Endodermal cell (in vitro differentiated cells): ENCODE measurements at regions not wholly inside any gene's neighbourhood (a gene's known extent, or its start where the extent isn't known, plus 50 kb on each side); places are given as distances from the start of the nearest gene placed in this dataset.

Experiments used
- DNase-seq: peaks from one replicate; pipeline ENCODE4 v3.0.0-alpha.2; 2017
- H3K27ac ChIP-seq: 2 replicates; pipeline ENCODE4 v1.5.1; 2013; ENCODE audit warnings: mild to moderate bottlenecking, low read depth, low read length, moderate library complexity
- H3K27me3 ChIP-seq: 2 replicates; pipeline ENCODE4 v1.6.1; 2013; ENCODE audit warnings: mild to moderate bottlenecking, low read length, moderate library complexity; ENCODE audit not compliant: insufficient read depth, control insufficient read depth, poor library complexity, severe bottlenecking
- H3K36me3 ChIP-seq: 2 replicates; pipeline ENCODE4 v1.7.0; 2013; ENCODE audit warnings: mild to moderate bottlenecking, low read length, moderate library complexity; ENCODE audit not compliant: control insufficient read depth, insufficient read depth
- H3K4me1 ChIP-seq: one replicate; pipeline ENCODE4 v1.7.0; 2013; ENCODE audit warnings: low read length; ENCODE audit not compliant: control insufficient read depth, insufficient read depth
- H3K4me3 ChIP-seq: 2 replicates; pipeline ENCODE4 v1.5.1; 2013; ENCODE audit warnings: mild to moderate bottlenecking, low read length, moderate library complexity
- H3K9ac ChIP-seq: 2 replicates; pipeline ENCODE4 v1.6.1; 2013; ENCODE audit warnings: mild to moderate bottlenecking, low read length, moderate library complexity; ENCODE audit not compliant: poor library complexity, severe bottlenecking; ENCODE audit errors: extremely low read depth
- H3K9me3 ChIP-seq: 2 replicates; pipeline ENCODE4 v1.6.1; 2013; ENCODE audit warnings: mild to moderate bottlenecking, low read length, moderate library complexity; ENCODE audit not compliant: control insufficient read depth
- H3K27ac Mint-ChIP-seq: 2 replicates; pipeline ENCODE4 v1.8.0; 2020; ENCODE audit warnings: mixed read lengths
- H3K27me3 Mint-ChIP-seq: 2 replicates; pipeline ENCODE4 v1.8.0; 2021; ENCODE audit warnings: mild to moderate bottlenecking, mixed read lengths; ENCODE audit not compliant: insufficient read depth
- H3K36me3 Mint-ChIP-seq: 2 replicates; pipeline ENCODE4 v1.8.0; 2020; ENCODE audit warnings: low read depth, mixed read lengths
- H3K4me1 Mint-ChIP-seq: 2 replicates; pipeline ENCODE4 v1.8.0; 2020; ENCODE audit warnings: mixed read lengths
- H3K4me3 Mint-ChIP-seq: 2 replicates; pipeline ENCODE4 v1.8.0; 2020; ENCODE audit warnings: mild to moderate bottlenecking, moderate library complexity, mixed read lengths
- H3K9me3 Mint-ChIP-seq: 2 replicates; pipeline ENCODE4 v1.8.0; 2020; ENCODE audit warnings: mild to moderate bottlenecking, mixed read lengths
- CTCF ChIP-seq: fragments of 200-600 bp; sonication (generic); conservative IDR thresholded peaks from 2 replicates; pipeline ENCODE4 v1.5.0; 2021; ENCODE audit warnings: antibody characterized with exemption, mild to moderate bottlenecking
- WGBS, 2 experiments: methylation state at CpG; one replicate each; pipeline versions ENCODE4 v1.1.5 to v1.1.7; 2013; ENCODE audit warnings: missing lambda C conversion rate in 2 of 2, mixed read lengths in 1 of 2; ENCODE audit not compliant: insufficient coverage in 1 of 2, insufficient read length in 1 of 2; 5-methylcytosine and 5-hydroxymethylcytosine counted together

- H3K27me3 ChIP-seq, result no peaks in the 10 kb centered on the region
- H3K9ac ChIP-seq, result no peak overlapping the region
- TF ChIP-seq CTCF, result no peak
- Mint-ChIP-seq H3K4me3 (no peak overlapping the region), H3K36me3 (no peaks in the 10 kb centered on the region), H3K27ac (no peak overlapping the region), H3K27me3 (peaks cover 16% of the 10 kb centered on the region), H3K9me3 (no peaks in the 10 kb centered on the region), H3K4me1 (peaks cover 6% of the 10 kb centered on the region)
- H3K9me3 ChIP-seq, result no peaks in the 10 kb centered on the region
- DNase-seq, result no peak
- no peak overlapping the region for H3K27ac ChIP-seq
- H3K36me3 ChIP-seq, result no peaks in the 10 kb centered on the region
- H3K4me1 ChIP-seq, result no peaks in the 10 kb centered on the region
- 92 to 96% methylated on average over 4 of the region's 4 CpGs for WGBS, 2 experiments
- no peak overlapping the region for H3K4me3 ChIP-seq
Observed at GRCh38 chr6:3619800-3620199, 131.7 kb downstream of the PXDC1 start.

GRCh38 chr6:3619201-3619600 is 132.3 kb downstream of the PXDC1 start:
- no peaks in the 10 kb centered on the region for H3K9me3 Mint-ChIP-seq
- Histone ChIP-seq H3K27me3 (no peaks in the 10 kb centered on the region), H3K9ac (no peak overlapping the region), H3K9me3 (no peaks in the 10 kb centered on the region), H3K27ac (no peak overlapping the region), H3K4me3 (no peak overlapping the region), H3K4me1 (no peaks in the 10 kb centered on the region), H3K36me3 (no peaks in the 10 kb centered on the region)
- 89 to 100% methylated on average over 2 to 7 of the region's 7 CpGs for WGBS, 2 experiments
- no peak for TF ChIP-seq CTCF
- peaks cover 3% of the 10 kb centered on the region for H3K4me1 Mint-ChIP-seq
- H3K27ac Mint-ChIP-seq, result no peak overlapping the region
- no peak overlapping the region for H3K4me3 Mint-ChIP-seq
- H3K36me3 Mint-ChIP-seq, result no peaks in the 10 kb centered on the region
- peaks cover 16% of the 10 kb centered on the region for H3K27me3 Mint-ChIP-seq
- DNase-seq, result no peak

DNA sequence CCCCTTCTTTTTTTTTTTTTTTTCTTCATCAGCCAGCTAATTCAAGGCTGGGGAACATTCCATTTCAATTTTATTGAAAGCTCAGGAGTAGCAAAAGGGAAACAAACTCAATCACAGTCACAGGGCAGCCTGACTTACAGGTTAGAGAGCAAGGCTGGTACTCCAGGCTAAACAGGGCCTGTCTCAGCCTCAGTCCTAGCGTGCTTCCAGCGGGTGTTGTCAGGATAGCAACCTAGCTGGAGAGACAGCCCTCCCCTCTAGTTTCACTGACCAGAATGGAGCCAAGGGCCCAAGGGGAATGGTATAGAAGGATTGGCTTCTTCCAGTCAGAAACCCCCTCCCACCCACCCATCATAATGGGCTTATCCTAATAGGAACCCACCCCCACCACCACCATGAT is 132.9 kb downstream of the PXDC1 start:
- no peak for DNase-seq
- no peak overlapping the region for H3K27ac Mint-ChIP-seq
- peaks cover 13% of the 10 kb centered on the region for H3K27me3 Mint-ChIP-seq
- H3K4me3 Mint-ChIP-seq, result no peak overlapping the region
- no peak for TF ChIP-seq CTCF
- no peak overlapping the region for H3K27ac ChIP-seq
- H3K9me3 ChIP-seq, result no peaks in the 10 kb centered on the region
- no peaks in the 10 kb centered on the region for H3K27me3 ChIP-seq
- WGBS, 2 experiments, result 100% methylated on average over 2 of the region's 2 CpGs; no CpG with 5 or more reads in 1 of the 2 experiments
- H3K9me3 Mint-ChIP-seq, result no peaks in the 10 kb centered on the region
- no peak overlapping the region for H3K4me3 ChIP-seq
- H3K36me3 Mint-ChIP-seq, result no peaks in the 10 kb centered on the region
- H3K36me3 ChIP-seq, result no peaks in the 10 kb centered on the region
- no peak overlapping the region for H3K9ac ChIP-seq
- H3K4me1 Mint-ChIP-seq, result no peaks in the 10 kb centered on the region
- H3K4me1 ChIP-seq, result no peaks in the 10 kb centered on the region
